ENCODE measurements at regions not wholly inside any gene's neighbourhood (a gene's known extent, or its start where the extent isn't known, plus 50 kb on each side); places are given as distances from the start of the nearest gene placed in this dataset.
"Not testable (repeated sequence)": the region's sequence is repeated elsewhere in the genome, so short reads cannot be mapped to it uniquely, and the experiment has no call there.

DNA sequence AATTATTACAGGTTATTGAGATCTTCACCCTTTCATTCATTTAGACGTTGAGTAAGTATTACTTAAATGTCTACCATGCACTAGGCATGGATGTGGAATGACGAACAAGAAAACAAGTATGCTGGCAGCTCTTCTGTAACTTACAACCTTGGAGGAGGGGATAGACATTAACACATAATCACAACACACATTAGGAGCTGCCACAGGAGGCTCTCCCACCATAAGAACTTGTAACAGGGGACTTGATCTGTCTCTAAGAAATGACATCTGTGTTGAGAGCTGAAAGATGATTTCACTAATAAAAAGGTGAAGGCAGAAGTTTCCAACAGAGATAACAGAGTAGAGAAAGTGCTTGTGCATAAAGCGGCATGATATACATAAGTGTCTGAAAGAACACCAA, 384.7 kb upstream of the ZEB2 start:
- ATAC-seq (no peak), DNase-seq (no peak)
- intact Hi-C loops (cut with micrococcal nuclease), result no loop called here

DNA sequence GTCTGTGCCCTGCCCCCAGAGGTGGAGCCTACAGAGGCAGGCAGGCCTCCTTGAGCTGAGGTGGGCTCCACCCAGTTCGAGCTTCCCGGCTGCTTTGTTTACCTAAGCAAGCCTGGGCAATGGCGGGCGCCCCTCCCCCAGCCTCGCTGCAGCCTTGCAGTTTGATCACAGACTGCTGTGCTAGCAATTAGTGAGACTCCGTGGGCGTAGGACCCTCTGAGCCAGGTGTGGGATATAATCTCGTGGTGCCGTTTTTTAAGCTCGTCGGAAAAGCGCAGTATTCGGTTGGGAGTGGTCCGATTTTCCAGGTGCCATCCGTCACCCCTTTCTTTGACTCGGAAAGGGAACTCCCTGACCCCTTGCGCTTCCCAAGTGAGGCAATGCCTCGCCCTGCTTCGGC, 383.1 kb upstream of the ZEB2 start:
- ATAC-seq; intact Hi-C loops (cut with micrococcal nuclease); DNase-seq: not testable (repeated sequence)

DNA sequence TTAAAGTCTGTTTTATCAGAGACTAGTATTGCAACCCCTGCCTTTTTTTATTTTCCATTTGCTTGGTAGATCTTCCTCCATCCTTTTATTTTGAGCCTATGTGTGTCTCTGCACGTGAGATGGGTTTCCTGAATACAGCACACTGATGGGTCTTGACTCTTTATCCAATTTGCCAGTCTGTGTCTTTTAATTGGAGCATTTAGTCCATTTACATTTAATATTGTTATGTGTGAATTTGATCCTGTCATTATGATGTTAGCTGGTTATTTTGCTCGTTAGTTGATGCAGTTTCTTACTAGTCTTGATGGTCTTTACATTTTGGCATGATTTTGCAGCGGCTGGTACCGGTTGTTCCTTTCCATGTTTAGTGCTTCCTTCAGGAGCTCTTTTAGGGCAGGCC, 381.5 kb upstream of the ZEB2 start:
- DNase-seq; ATAC-seq; intact Hi-C loops (cut with micrococcal nuclease): not testable (repeated sequence)

DNA sequence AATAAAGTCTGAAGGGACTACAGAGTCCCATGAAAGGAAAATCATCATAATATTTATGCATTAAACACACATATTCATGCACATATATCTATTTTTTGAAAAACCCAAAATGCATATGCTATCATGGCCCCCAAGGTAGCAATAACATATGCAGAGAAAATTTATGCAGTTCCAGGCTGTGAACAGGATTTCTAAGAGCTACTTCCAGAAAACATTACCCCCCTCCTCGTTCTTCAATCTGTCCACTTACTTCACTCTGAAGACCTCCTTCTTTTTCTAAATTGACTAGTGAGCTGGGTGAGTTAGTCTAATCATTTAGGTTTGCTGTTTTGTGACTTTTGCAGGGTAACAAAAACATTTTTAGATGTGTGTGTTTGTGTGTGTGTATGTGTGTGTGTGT, 376.4 kb upstream of the ZEB2 start:
- DNase-seq, result no peak
- intact Hi-C loops (cut with micrococcal nuclease), result no loop called here
- ATAC-seq, result no peak

DNA sequence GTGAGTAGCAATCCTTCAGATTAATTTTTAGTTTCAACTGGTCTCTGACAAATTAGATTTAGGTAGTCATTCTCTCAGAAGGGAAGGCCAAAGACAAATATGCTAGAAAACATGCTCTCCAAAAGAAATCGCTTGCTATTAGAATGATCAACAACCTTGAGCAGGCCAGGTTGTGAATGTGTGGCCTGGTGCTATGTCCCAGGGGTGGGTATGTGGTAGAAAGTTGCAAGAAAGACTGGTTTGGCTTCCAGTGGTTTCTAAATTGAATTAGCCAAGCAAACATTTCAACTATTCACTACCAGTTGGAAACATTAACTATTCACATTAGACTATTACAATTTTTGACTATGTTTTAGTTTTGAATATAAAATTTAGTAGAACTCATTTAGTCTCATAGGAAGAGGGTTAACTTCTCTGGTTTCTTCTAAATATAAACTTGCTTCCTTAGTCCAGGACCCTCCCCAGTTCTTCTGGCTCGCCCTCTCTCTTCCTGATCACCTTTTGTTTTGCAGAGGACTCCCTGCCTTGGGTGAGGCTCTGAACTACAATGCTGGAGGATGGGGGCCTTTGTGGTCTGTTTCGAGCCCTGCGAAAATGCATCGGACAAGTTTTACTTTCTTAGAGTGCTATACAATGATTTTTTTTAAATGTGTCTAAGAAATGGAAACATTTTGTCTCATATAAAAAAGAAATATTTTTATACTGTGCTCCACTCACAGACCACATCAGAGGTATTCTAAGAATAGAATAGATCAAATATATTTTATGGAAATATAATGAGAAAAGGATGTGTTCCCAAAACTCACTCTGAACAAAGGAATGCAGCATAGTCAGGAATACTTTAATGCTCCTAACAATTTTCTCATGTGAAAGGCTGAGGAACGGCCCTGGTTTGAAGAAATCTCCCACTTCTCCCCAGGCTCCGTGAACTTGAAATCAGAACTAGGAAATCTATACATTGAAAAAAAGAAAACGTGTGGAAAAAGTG, 375.0 kb upstream of the ZEB2 start:
- intact Hi-C loops (cut with micrococcal nuclease), result no loop called here
- ATAC-seq, result no peak
- DNase-seq, result no peak

DNA sequence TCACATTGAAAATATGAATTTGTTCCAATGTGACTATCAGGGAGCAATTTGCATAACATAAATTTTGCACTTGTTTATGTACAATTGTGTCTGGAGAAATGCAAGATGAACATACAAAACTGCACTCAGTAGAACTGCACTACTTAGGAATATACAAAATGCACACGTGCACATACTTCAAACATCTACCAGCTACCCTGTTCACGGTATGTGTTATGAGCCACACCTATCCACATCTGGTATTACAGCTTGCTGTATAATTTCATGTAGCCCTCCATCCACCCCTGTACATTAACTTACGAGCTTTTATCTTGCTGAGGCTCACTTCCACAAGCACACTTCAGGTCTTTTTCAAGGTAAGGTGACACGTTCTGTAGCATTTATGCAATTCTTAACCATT, 373.5 kb upstream of the ZEB2 start:
- intact Hi-C loops (cut with micrococcal nuclease), result no loop called here
- ATAC-seq (no peak), DNase-seq (no peak)

DNA sequence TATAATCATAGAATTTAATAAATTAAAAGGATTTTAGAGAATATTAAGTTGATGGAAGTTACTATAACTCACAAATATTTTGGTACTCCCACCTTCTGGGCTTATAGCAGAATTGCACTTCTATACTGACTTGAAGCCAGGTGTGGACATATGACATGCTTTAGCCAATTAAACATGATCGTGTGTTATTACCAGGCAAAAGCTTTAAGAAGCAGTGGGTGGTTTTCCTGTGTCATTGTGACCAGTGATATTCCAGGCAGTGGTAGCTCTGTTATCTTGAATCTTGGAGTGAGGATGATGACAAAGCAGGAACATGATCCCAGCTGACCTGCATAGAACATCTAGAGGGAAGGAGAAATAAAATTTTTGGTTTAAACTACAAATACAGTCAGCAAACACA, 370.9 kb upstream of the ZEB2 start:
- DNase-seq, result no peak
- intact Hi-C loops (cut with micrococcal nuclease), result no loop called here
- peak; percentile 45 for ATAC-seq

DNA sequence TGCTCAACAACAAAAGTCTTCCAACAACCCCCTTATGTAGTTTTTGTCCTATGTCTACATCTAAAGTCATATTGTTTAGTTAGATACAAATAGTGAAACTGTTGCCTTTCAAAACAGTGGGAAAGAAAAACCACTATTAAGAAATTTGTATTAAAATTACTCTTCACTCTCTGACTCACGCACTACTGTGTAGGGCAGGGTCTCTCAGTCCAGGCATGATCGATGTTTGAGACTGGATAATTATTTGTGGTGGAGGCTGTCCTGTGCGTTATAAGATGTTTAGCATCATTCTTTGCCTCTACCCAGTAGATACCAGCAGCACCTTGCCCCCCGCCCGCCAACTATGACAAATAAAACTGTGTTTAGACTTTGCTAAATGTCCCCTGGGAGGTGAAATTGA, 369.4 kb upstream of the ZEB2 start:
- intact Hi-C loops (cut with micrococcal nuclease), result no loop called here
- ATAC-seq (no peak), DNase-seq (no peak)

DNA sequence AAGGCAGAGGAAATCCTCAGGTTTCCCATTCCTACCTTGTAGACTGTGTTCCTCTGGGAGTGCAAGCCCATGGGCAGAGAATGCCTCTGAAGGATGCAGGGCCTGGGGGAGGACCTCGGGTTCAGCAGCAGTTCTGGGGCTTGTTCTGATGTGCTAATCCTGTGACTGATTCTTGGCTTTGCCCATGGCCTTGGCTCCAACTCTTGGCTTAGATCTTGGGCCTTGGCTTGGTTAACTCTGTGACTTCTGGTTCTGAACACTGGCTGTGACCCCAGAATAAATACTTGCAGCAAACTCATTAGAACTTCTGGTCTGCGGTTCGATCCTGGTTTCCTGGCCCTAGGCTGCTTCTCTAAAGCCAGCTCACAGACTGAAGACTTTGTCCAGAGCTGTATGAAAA, 366.9 kb upstream of the ZEB2 start:
- ATAC-seq (peak; percentile 99), DNase-seq (peak; percentile 69)
- intact Hi-C loops (cut with micrococcal nuclease), result no loop called here

DNA sequence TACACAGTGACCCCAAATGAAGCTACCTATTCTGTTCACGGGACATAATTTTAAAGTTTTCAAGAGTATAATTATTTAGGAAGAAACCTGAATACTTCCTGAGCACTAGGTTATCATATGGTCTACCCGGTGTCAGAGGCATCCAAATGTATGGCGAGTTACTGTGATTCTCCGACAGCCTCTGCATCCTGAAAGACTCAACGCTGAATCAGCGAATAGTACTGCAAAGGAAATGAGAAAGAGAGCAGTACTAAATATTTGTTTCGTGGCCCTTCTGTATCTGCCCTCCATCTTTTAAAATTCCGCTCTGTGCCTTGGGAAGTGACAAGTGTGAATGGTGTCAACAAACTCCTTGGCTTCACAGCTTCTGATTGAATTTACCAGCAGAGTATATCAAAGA, 358.0 kb upstream of the ZEB2 start:
- DNase-seq (no peak), ATAC-seq (no peak)
- intact Hi-C loops (cut with micrococcal nuclease), result no loop called here

DNA sequence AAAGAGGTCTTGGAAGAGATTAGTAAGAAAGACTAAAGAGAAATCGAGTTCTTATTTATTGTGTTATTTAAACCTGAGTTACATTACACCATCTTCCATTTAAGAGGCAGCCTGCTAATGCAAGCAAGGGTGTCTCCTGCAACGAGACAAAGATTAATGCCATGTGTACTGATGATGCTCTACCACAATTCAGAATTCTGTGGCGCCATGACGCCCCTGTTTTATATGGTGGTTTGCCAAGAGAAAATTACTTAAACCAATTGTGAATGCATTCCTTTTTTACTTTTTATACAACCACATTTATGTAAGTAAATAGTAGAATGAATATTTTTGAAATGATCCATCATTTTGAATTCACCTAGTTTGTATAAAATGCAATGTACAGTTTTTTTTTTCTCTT, 356.1 kb upstream of the ZEB2 start:
- intact Hi-C loops (cut with micrococcal nuclease), result no loop called here
- ATAC-seq (no peak), DNase-seq (no peak)

DNA sequence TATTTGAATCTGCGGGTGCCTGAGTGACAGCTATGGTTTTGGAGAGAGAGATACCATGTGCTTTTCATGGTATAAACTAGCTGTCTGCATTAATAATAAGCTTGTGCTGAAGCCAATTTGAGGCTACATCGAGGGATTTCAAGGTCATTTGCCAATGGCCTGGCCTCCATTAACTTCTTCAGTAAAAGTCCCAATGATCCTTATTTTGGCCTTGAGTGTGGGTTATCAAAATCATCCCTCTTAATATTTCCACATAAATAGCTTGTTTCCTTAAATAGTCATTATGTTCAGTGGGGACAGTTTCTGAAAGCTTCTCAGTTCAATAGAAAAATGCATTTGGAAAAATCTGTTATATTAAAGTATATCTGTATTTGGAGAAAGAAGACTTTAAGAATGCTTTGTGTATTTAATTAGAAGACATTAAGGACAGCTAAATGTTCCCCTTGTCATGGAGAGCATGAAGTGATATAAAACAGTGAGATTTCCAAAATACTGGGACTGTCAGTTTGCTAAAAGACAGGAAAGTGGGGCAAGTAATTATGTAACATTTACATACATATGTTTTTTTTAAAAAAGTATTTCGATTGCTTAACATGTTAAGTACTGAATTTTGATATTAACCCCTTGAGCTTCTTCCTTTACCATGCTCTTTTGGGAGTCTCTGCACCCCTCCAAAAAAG, 355.5 kb upstream of the ZEB2 start:
- intact Hi-C loops (cut with micrococcal nuclease), result no loop called here

DNA sequence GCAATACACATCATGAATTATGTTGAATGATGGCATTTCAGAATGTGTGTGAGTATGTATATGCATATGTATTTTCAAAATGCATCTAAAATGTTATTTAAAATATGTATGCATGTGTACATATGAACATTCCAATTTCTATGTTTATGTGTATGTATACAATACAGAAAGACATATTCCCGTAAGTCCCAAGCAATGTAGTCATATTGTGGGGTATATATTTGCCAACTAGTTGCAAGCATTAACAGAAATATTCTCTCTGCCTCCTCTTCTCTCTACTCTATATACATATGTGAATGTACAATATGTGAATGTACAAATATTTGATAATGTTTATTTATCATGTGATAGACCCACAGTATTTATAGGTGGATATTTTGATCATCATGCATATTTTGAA, 345.8 kb upstream of the ZEB2 start:
- intact Hi-C loops (cut with micrococcal nuclease), result no loop called here
- no peak for DNase-seq
- ATAC-seq, result no peak

More for the DNA sequence above, 355.5 kb upstream of the ZEB2 start:
- ATAC-seq, result peak; percentile 27
- DNase-seq, result no peak

DNA sequence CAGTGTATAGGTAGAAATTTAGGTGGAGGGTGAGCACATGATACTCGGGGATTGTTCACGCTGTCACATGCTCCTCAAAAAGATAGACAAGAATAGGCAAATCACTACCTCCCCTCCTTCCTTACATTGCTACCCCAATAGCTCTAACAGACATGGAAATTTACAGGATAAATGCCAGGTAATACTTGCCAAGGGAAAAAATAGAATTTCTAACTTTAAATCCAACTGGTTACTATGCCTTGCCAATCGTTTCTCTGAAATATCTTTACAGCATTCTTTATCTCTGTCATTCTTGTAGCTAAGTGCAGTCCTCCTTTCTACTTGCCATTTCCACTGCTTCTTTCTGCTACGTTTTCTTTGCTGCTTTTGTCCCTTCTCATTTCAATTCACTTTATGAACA, 339.8 kb upstream of the ZEB2 start:
- ATAC-seq (no peak), DNase-seq (no peak)
- intact Hi-C loops (cut with micrococcal nuclease), result no loop called here

DNA sequence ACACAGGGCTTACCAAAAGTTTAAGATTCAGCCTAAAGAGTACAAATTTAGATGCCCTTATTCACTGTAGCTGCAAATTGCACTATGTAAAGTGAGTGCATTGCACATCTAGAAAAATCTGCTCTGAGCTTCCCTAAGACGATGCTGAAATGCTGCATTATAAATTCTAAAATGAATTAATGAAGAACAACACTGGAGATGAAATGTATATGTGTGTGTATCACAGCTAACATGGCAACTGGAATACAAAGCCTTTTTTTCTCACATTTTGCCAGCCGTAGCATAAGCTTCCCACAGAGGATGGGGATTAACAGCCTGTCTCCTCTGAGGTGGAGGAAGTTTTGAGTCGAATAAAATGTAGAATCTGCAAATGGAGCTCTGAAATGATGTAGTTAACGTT, 338.3 kb upstream of the ZEB2 start:
- intact Hi-C loops (cut with micrococcal nuclease), result no loop called here
- DNase-seq (no peak), ATAC-seq (no peak)

DNA sequence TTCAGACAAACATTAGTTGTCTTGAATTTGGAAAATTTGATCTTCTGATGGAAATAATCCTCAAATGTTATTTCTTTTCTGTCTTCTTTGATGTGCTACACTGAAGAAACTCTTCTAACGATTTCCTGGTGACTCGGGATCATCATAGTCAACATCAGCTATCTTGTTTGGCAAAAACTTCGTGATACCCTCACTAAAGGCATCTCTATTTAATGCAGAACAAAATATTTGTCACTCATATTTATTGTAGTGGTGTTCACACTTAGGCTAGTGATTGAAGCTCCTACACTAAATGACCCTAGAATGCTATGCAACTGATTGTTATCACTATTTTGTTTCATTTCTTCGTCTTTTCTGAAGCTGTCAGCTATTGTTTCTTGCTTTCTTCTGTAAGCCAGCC, 334.7 kb upstream of the ZEB2 start:
- DNase-seq (no peak), ATAC-seq (no peak)
- intact Hi-C loops (cut with micrococcal nuclease), result no loop called here

DNA sequence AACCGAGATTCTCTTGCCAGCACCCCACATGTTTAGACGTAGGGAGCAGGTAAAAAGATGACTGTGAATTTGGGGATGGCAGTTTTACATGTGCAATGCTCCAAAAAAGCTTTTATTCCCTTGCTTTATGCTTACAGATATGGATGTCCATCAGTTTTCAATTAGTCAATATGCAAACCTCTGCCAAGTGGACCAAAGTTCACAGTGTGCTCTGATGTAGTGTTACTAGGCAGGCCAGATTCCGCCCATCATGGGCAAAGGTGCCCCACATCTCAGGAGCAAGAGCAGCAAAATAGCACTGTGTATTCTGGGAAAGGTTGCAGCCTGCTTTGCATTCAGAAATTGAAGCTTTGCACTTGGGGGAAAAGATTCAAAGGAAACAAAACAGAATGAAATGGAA, 329.7 kb upstream of the ZEB2 start:
- DNase-seq (no peak), ATAC-seq (no peak)
- intact Hi-C loops (cut with micrococcal nuclease), result no loop called here

DNA sequence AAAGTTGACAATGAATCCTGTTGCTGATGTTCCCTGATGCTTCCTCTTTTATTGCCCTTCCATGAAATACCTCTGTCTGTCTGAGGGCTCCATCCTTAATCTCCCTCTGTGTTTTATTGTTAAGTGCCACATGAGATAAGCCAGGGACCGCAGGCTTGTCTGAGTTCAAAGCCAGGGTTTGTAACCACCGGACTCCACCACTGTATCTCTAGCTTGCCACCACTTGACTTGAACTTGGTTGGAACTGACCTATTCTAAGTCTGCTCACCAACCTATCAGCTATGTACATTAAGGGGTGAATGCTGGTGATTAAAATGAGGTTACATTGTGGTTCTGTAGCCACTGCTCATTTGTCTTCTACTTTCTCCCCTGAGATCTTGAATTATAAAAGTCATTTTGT, 328.5 kb upstream of the ZEB2 start:
- no peak for DNase-seq
- no peak for ATAC-seq
- intact Hi-C loops (cut with micrococcal nuclease), result no loop called here

DNA sequence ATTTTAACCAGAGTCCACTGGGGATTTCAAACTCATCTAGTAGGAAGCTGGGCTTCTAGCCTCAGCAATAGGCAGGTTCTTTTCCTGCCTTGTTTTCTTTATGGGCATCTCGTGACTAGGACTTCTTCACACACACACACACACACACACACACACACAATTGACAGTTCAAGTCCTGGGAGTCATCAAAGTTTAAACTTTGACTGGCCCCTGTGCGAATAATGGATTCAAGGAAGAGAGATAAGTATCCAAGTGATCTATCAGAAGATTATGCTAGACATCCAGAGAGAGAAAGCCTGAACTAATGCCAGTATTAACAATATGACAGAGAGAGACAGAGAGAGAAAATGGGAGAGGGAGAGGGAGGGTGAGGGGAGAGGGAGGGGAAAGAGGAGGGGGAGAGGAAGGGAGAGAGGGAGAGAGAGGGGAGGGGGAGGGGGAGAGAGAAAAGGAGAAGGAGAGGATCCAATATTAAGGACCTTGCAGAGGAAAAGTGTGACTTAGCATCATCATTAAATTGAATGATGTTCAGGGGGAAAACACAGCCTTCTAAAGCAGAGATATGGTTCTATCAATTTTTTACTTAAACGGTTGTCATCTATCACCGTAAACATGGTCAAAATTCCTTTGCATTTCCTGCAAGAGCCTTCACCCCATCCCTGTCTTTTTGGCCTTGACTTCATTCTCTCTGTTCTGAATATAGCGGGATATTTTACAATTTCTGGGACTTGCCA, 327.6 kb upstream of the ZEB2 start:
- ATAC-seq, result no peak
- intact Hi-C loops (cut with micrococcal nuclease), result no loop called here
- DNase-seq, result no peak

Data from left ventricle myocardium superior (tissue), 1 donor.